ENCODE measurements at regions not wholly inside any gene's neighbourhood (a gene's known extent, or its start where the extent isn't known, plus 50 kb on each side); places are given as distances from the start of the nearest gene placed in this dataset.

- no peak overlapping the region for H3K27ac ChIP-seq (ENCODE audit: low read depth in 2 of 2, low read length in 1 of 2)
- no peaks in the 10 kb centered on the region for H3K4me1 ChIP-seq (ENCODE audit: control insufficient read depth in 1 of 2, insufficient read depth in 2 of 2, low read depth in 1 of 2, low read length in 1 of 2)
- H3K36me3 ChIP-seq (replicated peaks in 1 of 2; ENCODE audit: control insufficient read depth in 1 of 2, insufficient read depth in 2 of 2, low read length in 1 of 2): no peaks in the 10 kb centered on the region
- no peaks in the 10 kb centered on the region for H4K20me1 ChIP-seq (ENCODE audit: insufficient read depth)
- CTCF ChIA-PET: no interaction called here
- 71% methylated on average over 1 of the region's 1 CpG for WGBS (ENCODE audit: low lambda C conversion rate)
- no peaks in the 10 kb centered on the region for H3K79me2 ChIP-seq (ENCODE audit: insufficient read depth)
- no peaks in the 10 kb centered on the region for H3K9me2 ChIP-seq
- no peaks in the 10 kb centered on the region for H3K9me3 ChIP-seq
- peaks cover 6% of the 10 kb centered on the region for H3F3A ChIP-seq (replicated peaks; ENCODE audit: insufficient read depth)
- H3K9ac ChIP-seq: no peak overlapping the region
- no peak overlapping the region for H3K4me2 ChIP-seq
- no peak for DNase-seq
- H3K27me3 ChIP-seq (ENCODE audit: insufficient read depth): no peaks in the 10 kb centered on the region
- no peak overlapping the region for H2AFZ ChIP-seq (ENCODE audit: low read depth)
- TF ChIP-seq USF1 (IDR thresholded peaks at IDR 0.05; ENCODE audit: borderline replicate concordance, low read depth): no peak
- TF ChIP-seq FOSL2 (IDR thresholded peaks at IDR 0.05; ENCODE audit: borderline replicate concordance, low read depth): no peak
- TF ChIP-seq IRF3 (IDR thresholded peaks at IDR 0.05; ENCODE audit: low read depth, low read length): no peak
- no peak for TF ChIP-seq TEAD4 (IDR thresholded peaks at IDR 0.05; ENCODE audit: borderline replicate concordance, insufficient read depth)
- TF ChIP-seq EP300 (IDR thresholded peaks at IDR 0.05; ENCODE audit: borderline replicate concordance in 1 of 2, low read depth in 1 of 2, low read length in 1 of 2): no peak
- TF ChIP-seq MEF2A (IDR thresholded peaks at IDR 0.05; ENCODE audit: borderline replicate concordance, low read depth): no peak
- TF ChIP-seq YY1 (IDR thresholded peaks at IDR 0.05; ENCODE audit: low read depth): no peak
- no peak for TF ChIP-seq TAF1 (IDR thresholded peaks at IDR 0.05; ENCODE audit: borderline replicate concordance, low read depth, low read length)
- no peak for TF ChIP-seq ELF1 (IDR thresholded peaks at IDR 0.05)
- TF ChIP-seq MXI1 (IDR thresholded peaks at IDR 0.05; ENCODE audit: low read depth, low read length): no peak
- no peak overlapping the region for H3K4me3 ChIP-seq (ENCODE audit: low read depth in 2 of 2, low read length in 1 of 2)
- POLR2A ChIA-PET: no interaction called here
Measured at GRCh38 chr4:123485601-123486000, 89.0 kb downstream of the SPRY1 start.

DNA sequence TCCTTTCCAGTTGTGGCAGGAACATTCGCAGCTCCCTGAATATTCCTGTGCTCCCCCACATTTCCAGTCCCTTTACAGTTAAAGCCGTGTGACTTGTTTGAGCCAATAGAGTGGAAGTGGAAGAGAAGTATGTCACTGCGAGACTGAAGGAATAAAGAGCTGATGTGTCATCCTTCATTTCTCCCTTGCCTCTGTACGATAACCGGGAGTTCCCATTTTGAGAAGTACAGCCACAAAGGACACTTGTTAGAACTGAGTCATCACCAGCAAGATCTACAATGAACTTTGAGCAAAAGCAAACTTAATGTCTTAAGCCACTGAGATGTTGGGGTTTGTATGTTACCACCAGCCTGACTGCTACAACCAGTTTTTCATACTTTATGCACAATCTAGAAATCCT, 92.3 kb downstream of the SPRY1 start:
- no peaks in the 10 kb centered on the region for H3K4me1 ChIP-seq (ENCODE audit: control insufficient read depth in 1 of 2, insufficient read depth in 2 of 2, low read depth in 1 of 2, low read length in 1 of 2)
- ChIA-PET CTCF (no interaction called here), POLR2A (no interaction called here)
- peaks cover 6% of the 10 kb centered on the region for H3F3A ChIP-seq (replicated peaks; ENCODE audit: insufficient read depth)
- H3K27me3 ChIP-seq (ENCODE audit: insufficient read depth): no peaks in the 10 kb centered on the region
- H4K20me1 ChIP-seq (ENCODE audit: insufficient read depth): no peaks in the 10 kb centered on the region
- H3K4me3 ChIP-seq (ENCODE audit: low read depth in 2 of 2, low read length in 1 of 2): no peak overlapping the region
- no peaks in the 10 kb centered on the region for H3K9me3 ChIP-seq
- no peaks in the 10 kb centered on the region for H3K9me2 ChIP-seq
- no peak overlapping the region for H3K9ac ChIP-seq
- 40% methylated on average over 5 of the region's 5 CpGs for WGBS (ENCODE audit: low lambda C conversion rate)
- H2AFZ ChIP-seq (ENCODE audit: low read depth): peak overlapping the region; percentile 33; the same call in 1 of the 2 replicates
- peaks cover 0 to 4% of the 10 kb centered on the region in 2 experiments for H3K36me3 ChIP-seq (replicated peaks in 1 of 2; ENCODE audit: control insufficient read depth in 1 of 2, insufficient read depth in 2 of 2, low read length in 1 of 2)
- no peaks in the 10 kb centered on the region for H3K79me2 ChIP-seq (ENCODE audit: insufficient read depth)
- DNase-seq: no peak
- H3K4me2 ChIP-seq: no peak overlapping the region
- peak overlapping the region in 1 of 2 experiments; percentile 40; a peak in 1 of 4 replicates for H3K27ac ChIP-seq (ENCODE audit: low read depth in 2 of 2, low read length in 1 of 2)
- peak; percentile 81 for TF ChIP-seq TCF12 (IDR thresholded peaks at IDR 0.05)
- no peak for TF ChIP-seq YY1 (IDR thresholded peaks at IDR 0.05; ENCODE audit: low read depth)
- no peak for TF ChIP-seq MXI1 (IDR thresholded peaks at IDR 0.05; ENCODE audit: low read depth, low read length)
- no peak for TF ChIP-seq EZH2phosphoT487 (IDR thresholded peaks at IDR 0.05; ENCODE audit: borderline replicate concordance, low read depth)
- TF ChIP-seq RFX5 (IDR thresholded peaks at IDR 0.05; ENCODE audit: low read length): no peak
- TF ChIP-seq USF1 (IDR thresholded peaks at IDR 0.05; ENCODE audit: borderline replicate concordance, low read depth): peak; percentile 84
- TF ChIP-seq EP300 (IDR thresholded peaks at IDR 0.05; ENCODE audit: borderline replicate concordance in 1 of 2, low read depth in 1 of 2, low read length in 1 of 2): peak in 1 of 2 experiments; percentile 3; a peak in 2 of 4 replicates
- TF ChIP-seq FOSL2 (IDR thresholded peaks at IDR 0.05; ENCODE audit: borderline replicate concordance, low read depth): peak; percentile 64; the same call in 1 of the 2 replicates
- TF ChIP-seq RAD21 (IDR thresholded peaks at IDR 0.05; ENCODE audit: low read length): no peak
- TF ChIP-seq FOXJ3 (CRISPR knock-in tag; IDR thresholded peaks at IDR 0.05): no peak
- no peak for TF ChIP-seq IRF3 (IDR thresholded peaks at IDR 0.05; ENCODE audit: low read depth, low read length)
- TF ChIP-seq TAF1 (IDR thresholded peaks at IDR 0.05; ENCODE audit: borderline replicate concordance, low read depth, low read length): no peak
- TF ChIP-seq CHD2 (IDR thresholded peaks at IDR 0.05; ENCODE audit: low read length, partially characterized antibody): no peak
- no peak for TF ChIP-seq FOXM1 (IDR thresholded peaks at IDR 0.05; ENCODE audit: low read depth)
- no peak for TF ChIP-seq USF2 (IDR thresholded peaks at IDR 0.05; ENCODE audit: borderline replicate concordance, low read depth, low read length)
- TF ChIP-seq SMC3 (IDR thresholded peaks at IDR 0.05; ENCODE audit: low read depth, low read length): no peak
- TF ChIP-seq ELF1 (IDR thresholded peaks at IDR 0.05): no peak
- TF ChIP-seq RXRA (IDR thresholded peaks at IDR 0.05; ENCODE audit: borderline replicate concordance, low read depth): no peak

Data from SK-N-SH (cell line).